Caco-2 (cell line): ENCODE measurements at regions not wholly inside any gene's neighbourhood (a gene's known extent, or its start where the extent isn't known, plus 50 kb on each side); places are given as distances from the start of the nearest gene placed in this dataset.

Experiments
- BruUV-seq: library from RNA; stranded (reverse); fragments of 400-500 nt; replicated peaks from 2 replicates; lab custom pipeline; 2021; lab: Mats Ljungman, UMichigan
- CTCF ChIA-PET: fragments of 300-600 bp; sonication (Branson Sonifier 250); formaldehyde crosslinking; loops from one replicate; lab custom pipeline; 2022; ENCODE audit warnings: antibody characterized with exemption; lab: Charles Lee
- POLR2A ChIA-PET: fragments of 300-600 bp; sonication (Branson Sonifier 250); formaldehyde crosslinking; loops from one replicate; lab custom pipeline; 2022; ENCODE audit warnings: antibody characterized with exemption; lab: Charles Lee
- DNase-seq, 2 experiments: peaks; one replicate each; pipeline versions ENCODE4 v3.0.0 to v3.0.0-alpha.2; 2020 to 2022
- H3K27me3 ChIP-seq: replicated peaks from 2 replicates; pipeline ENCODE4 v1.6.0; 2011; ENCODE audit warnings: low read length; ENCODE audit not compliant: control insufficient read depth, insufficient read depth
- H3K36me3 ChIP-seq: 2 replicates; pipeline ENCODE4 v1.5.1; 2011; ENCODE audit warnings: low read length; ENCODE audit not compliant: control insufficient read depth, insufficient read depth
- H3K4me1 ChIP-seq: fragments of 250-450 bp; sonication (Bioruptor Pico); 2 replicates; pipeline ENCODE4 v1.5.1; 2020; ENCODE audit warnings: mild to moderate bottlenecking
- H3K4me3 ChIP-seq: 2 replicates; pipeline ENCODE4 v1.5.1; 2011; ENCODE audit warnings: low read depth, mild to moderate bottlenecking, control low read depth, low read length
- H3K9me3 ChIP-seq: fragments of 250-450 bp; sonication (Bioruptor Pico); 2 replicates; pipeline ENCODE4 v1.5.1; 2020; ENCODE audit warnings: mild to moderate bottlenecking, moderate library complexity
- H3K27ac Mint-ChIP-seq: one replicate; pipeline ENCODE4 v1.8.0; 2022; ENCODE audit warnings: mixed read lengths; ENCODE audit not compliant: unreplicated experiment
- H3K27me3 Mint-ChIP-seq: one replicate; pipeline ENCODE4 v1.8.0; 2022; ENCODE audit warnings: mixed read lengths; ENCODE audit not compliant: insufficient read depth, unreplicated experiment
- H3K36me3 Mint-ChIP-seq: one replicate; pipeline ENCODE4 v1.8.0; 2022; ENCODE audit warnings: mild to moderate bottlenecking, mixed read lengths; ENCODE audit not compliant: insufficient read depth, unreplicated experiment
- H3K4me1 Mint-ChIP-seq: one replicate; pipeline ENCODE4 v1.8.0; 2022; ENCODE audit warnings: low read depth, mixed read lengths; ENCODE audit not compliant: unreplicated experiment
- H3K4me3 Mint-ChIP-seq: one replicate; pipeline ENCODE4 v1.8.0; 2022; ENCODE audit warnings: mild to moderate bottlenecking, moderate library complexity, mixed read lengths; ENCODE audit not compliant: unreplicated experiment
- H3K9me3 Mint-ChIP-seq: one replicate; pipeline ENCODE4 v1.8.0; 2022; ENCODE audit warnings: mixed read lengths; ENCODE audit not compliant: unreplicated experiment
- CTCF ChIP-seq, 2 experiments: fragments of 200-600 bp in 1 of 2; IDR thresholded peaks; 1 replicate in 1 of 2; 2 replicates in 1 of 2; pipeline versions ENCODE4 v1.5.1 to v1.8.0; 2011 to 2022; ENCODE audit warnings: antibody characterized with exemption in 1 of 2, control low read depth in 1 of 2, inconsistent platforms in 1 of 2, low read depth in 1 of 2, low read length in 1 of 2, mild to moderate bottlenecking in 1 of 2, moderate library complexity in 1 of 2; ENCODE audit not compliant: insufficient read depth in 1 of 2, severe bottlenecking in 1 of 2, unreplicated experiment in 1 of 2
- intact Hi-C: fragments of 100-400 bp; cut with micrococcal nuclease; formaldehyde crosslinking; loops from one replicate; pipeline ENCODE4 v1.10.0; 2022; ENCODE audit not compliant: unreplicated experiment

- Mint-ChIP-seq H3K27me3 (peaks cover 7% of the 10 kb centered on the region), H3K27ac (no peak overlapping the region), H3K4me1 (no peaks in the 10 kb centered on the region), H3K9me3 (no peaks in the 10 kb centered on the region), H3K36me3 (no peaks in the 10 kb centered on the region), H3K4me3 (no peak overlapping the region)
- Histone ChIP-seq H3K4me1 (no peaks in the 10 kb centered on the region), H3K9me3 (no peaks in the 10 kb centered on the region), H3K4me3 (no peak overlapping the region), H3K36me3 (no peaks in the 10 kb centered on the region), H3K27me3 (no peaks in the 10 kb centered on the region)
- no peak for DNase-seq
- no TSS peak for BruUV-seq
- ChIA-PET POLR2A (no interaction called here), CTCF (no interaction called here)
- intact Hi-C loops: no loop called here
- TF ChIP-seq CTCF (IDR thresholded peaks at IDR 0.05; ENCODE audit: insufficient read depth in 1 of 2, low read depth in 1 of 2, low read length in 1 of 2, severe bottlenecking in 1 of 2, unreplicated experiment in 1 of 2): no peak
These were observed 248.5 kb upstream of the IRX4 start for GRCh38 chr5:2131196-2131595.

GRCh38 chr5:2130361-2130760 lies 247.6 kb upstream of the IRX4 start:
- Mint-ChIP-seq H3K36me3 (no peaks in the 10 kb centered on the region), H3K9me3 (no peaks in the 10 kb centered on the region), H3K27me3 (peaks cover 12% of the 10 kb centered on the region), H3K4me3 (no peak overlapping the region), H3K27ac (no peak overlapping the region), H3K4me1 (no peaks in the 10 kb centered on the region)
- intact Hi-C loops: no loop called here
- CTCF ChIA-PET: interaction anchor here (0.7 kb wide), 1 partner anchor 442 kb away, joined by 3 read pairs; no protein-coding TSS in a partner anchor
- POLR2A ChIA-PET: interaction anchor here (0.6 kb wide), 1 partner anchor 10 kb away, joined by 3 read pairs; no protein-coding TSS in a partner anchor
- BruUV-seq: no TSS peak
- DNase-seq: no peak
- no peak for TF ChIP-seq CTCF (IDR thresholded peaks at IDR 0.05; ENCODE audit: insufficient read depth in 1 of 2, low read depth in 1 of 2, low read length in 1 of 2, severe bottlenecking in 1 of 2, unreplicated experiment in 1 of 2)
- Histone ChIP-seq H3K4me1 (no peaks in the 10 kb centered on the region), H3K4me3 (no peak overlapping the region), H3K27me3 (no peaks in the 10 kb centered on the region), H3K36me3 (no peaks in the 10 kb centered on the region), H3K9me3 (no peaks in the 10 kb centered on the region)

GRCh38 chr5:2129568-2130272 lies 247.0 kb upstream of the IRX4 start:
- intact Hi-C loops: no loop called here

More at GRCh38 chr5:2129568-2130272, 247.0 kb upstream of the IRX4 start:
- Histone ChIP-seq H3K4me1 (no peaks in the 10 kb centered on the region), H3K4me3 (no peak overlapping the region), H3K27me3 (no peaks in the 10 kb centered on the region), H3K36me3 (no peaks in the 10 kb centered on the region), H3K9me3 (no peaks in the 10 kb centered on the region)
- no peak for TF ChIP-seq CTCF (IDR thresholded peaks at IDR 0.05; ENCODE audit: insufficient read depth in 1 of 2, low read depth in 1 of 2, low read length in 1 of 2, severe bottlenecking in 1 of 2, unreplicated experiment in 1 of 2)
- BruUV-seq: no TSS peak
- no peak for DNase-seq
- Mint-ChIP-seq H3K27me3 (peaks cover 16% of the 10 kb centered on the region), H3K4me3 (no peak overlapping the region), H3K36me3 (no peaks in the 10 kb centered on the region), H3K9me3 (no peaks in the 10 kb centered on the region), H3K4me1 (no peaks in the 10 kb centered on the region), H3K27ac (no peak overlapping the region)
- POLR2A ChIA-PET: interaction anchor here (0.6 kb wide), 1 partner anchor 11 kb away, joined by 3 read pairs; no protein-coding TSS in a partner anchor
- CTCF ChIA-PET: no interaction called here
